ENCODE measurements at regions not wholly inside any gene's neighbourhood (a gene's known extent, or its start where the extent isn't known, plus 50 kb on each side); places are given as distances from the start of the nearest gene placed in this dataset.

GRCh38 chrX:155718972-155719586, 106.3 kb upstream of the TMLHE start:
- DNase-seq (ENCODE audit: missing footprints) (peak; percentile 27), ATAC-seq (peak; percentile 76)
- intact Hi-C loops (cut with DNase I) = no loop called here

- no peak for DNase-seq (ENCODE audit: missing footprints)
- intact Hi-C loops (cut with DNase I) = no loop called here
Observed at GRCh38 chrX:155715141-155715540, 102.4 kb upstream of the TMLHE start.

GRCh38 chrX:155695419-155695818, 82.7 kb upstream of the TMLHE start:
- intact Hi-C loops (cut with DNase I) = no loop called here
- ATAC-seq = no peak
- DNase-seq (ENCODE audit: missing footprints) = no peak

More at GRCh38 chrX:155715141-155715540, 102.4 kb upstream of the TMLHE start:
- ATAC-seq = no peak

GRCh38 chrX:155694649-155695048, 81.9 kb upstream of the TMLHE start:
- DNase-seq (ENCODE audit: missing footprints) (no peak), ATAC-seq (no peak)
- intact Hi-C loops (cut with DNase I) = no loop called here

GRCh38 chrX:155682834-155683233, 70.1 kb upstream of the TMLHE start:
- DNase-seq (ENCODE audit: missing footprints) = no peak
- intact Hi-C loops (cut with DNase I) = no loop called here
- no peak for ATAC-seq

GRCh38 chrX:155679715-155680114, 67.0 kb upstream of the TMLHE start:
- intact Hi-C loops (cut with DNase I) = no loop called here
- ATAC-seq (no peak), DNase-seq (ENCODE audit: missing footprints) (no peak)

- no peak for ATAC-seq
- intact Hi-C loops (cut with DNase I) = no loop called here
- DNase-seq (ENCODE audit: missing footprints) = no peak
Observed at GRCh38 chrX:155673338-155673737, 60.6 kb upstream of the TMLHE start.

- no peak for ATAC-seq
- DNase-seq (ENCODE audit: missing footprints) = no peak
- intact Hi-C loops (cut with DNase I) = no loop called here
Observed at GRCh38 chrX:155666741-155667140, 54.0 kb upstream of the TMLHE start.

All from Right ventricle myocardium inferior (tissue), 1 donor.